Panc1 (cell line): ENCODE measurements at regions not wholly inside any gene's neighbourhood (a gene's known extent, or its start where the extent isn't known, plus 50 kb on each side); places are given as distances from the start of the nearest gene placed in this dataset.

Experiments used
- CTCF ChIP-seq: fragments of 450-650 bp; IDR thresholded peaks from 2 replicates; pipeline ENCODE4 v1.5.1; 2017; ENCODE audit warnings: mild to moderate bottlenecking
- POLR2AphosphoS5 ChIP-seq: IDR thresholded peaks from 2 replicates; pipeline ENCODE4 v1.6.1; 2012; ENCODE audit warnings: mild to moderate bottlenecking, low read depth, low read length, moderate library complexity
- REST ChIP-seq, 2 experiments: IDR thresholded peaks; 2 replicates each; pipeline ENCODE4 v1.6.1; 2011 to 2012; ENCODE audit warnings: low read depth in 2 of 2, control low read depth in 1 of 2, low read length in 1 of 2, mild to moderate bottlenecking in 1 of 2, moderate library complexity in 1 of 2; ENCODE audit not compliant: insufficient read depth in 1 of 2
- SIN3A ChIP-seq: IDR thresholded peaks from 2 replicates; pipeline ENCODE4 v1.6.1; 2012; ENCODE audit warnings: low read depth, mild to moderate bottlenecking, low read length, moderate library complexity, borderline replicate concordance; ENCODE audit not compliant: insufficient read depth

GRCh38 chr2:77999376-77999775 is 477.2 kb upstream of the LRRTM4 start:
- TF ChIP-seq CTCF = no peak
- TF ChIP-seq REST (IDR thresholded peaks at IDR 0.05; ENCODE audit: insufficient read depth in 1 of 2, low read depth in 2 of 2, low read length in 1 of 2) = no peak
- no peak for TF ChIP-seq POLR2AphosphoS5
- TF ChIP-seq SIN3A = no peak
